ENCODE measurements at regions not wholly inside any gene's neighbourhood (a gene's known extent, or its start where the extent isn't known, plus 50 kb on each side); places are given as distances from the start of the nearest gene placed in this dataset.

- TF ChIP-seq CTCF (IDR thresholded peaks at IDR 0.05; ENCODE audit: poor library complexity) (no peak), EZH2 (IDR thresholded peaks at IDR 0.05; ENCODE audit: borderline replicate concordance) (no peak), EZH2phosphoT487 (IDR thresholded peaks at IDR 0.05; ENCODE audit: low read depth, severe bottlenecking, unreplicated experiment) (no peak)
Observed at GRCh38 chrX:73979551-73980131, 127.1 kb upstream of the XIST start.

Data from hepatocyte (in vitro differentiated cells).